CD4-positive, alpha-beta T cell treated with Interleukin-21 for 1 hour (primary cell): ENCODE measurements at regions not wholly inside any gene's neighbourhood (a gene's known extent, or its start where the extent isn't known, plus 50 kb on each side); places are given as distances from the start of the nearest gene placed in this dataset.
"Not testable (repeated sequence)": the region's sequence is repeated elsewhere in the genome, so short reads cannot be mapped to it uniquely, and the experiment has no call there.

ENCODE experiments used
- DNase-seq: peaks from one replicate; pipeline ENCODE4 v3.0.0-alpha.2; 2020

- no peak for DNase-seq
Measured at GRCh38 chr2:208807756-208808155, 401.2 kb downstream of the PTH2R start.

DNA sequence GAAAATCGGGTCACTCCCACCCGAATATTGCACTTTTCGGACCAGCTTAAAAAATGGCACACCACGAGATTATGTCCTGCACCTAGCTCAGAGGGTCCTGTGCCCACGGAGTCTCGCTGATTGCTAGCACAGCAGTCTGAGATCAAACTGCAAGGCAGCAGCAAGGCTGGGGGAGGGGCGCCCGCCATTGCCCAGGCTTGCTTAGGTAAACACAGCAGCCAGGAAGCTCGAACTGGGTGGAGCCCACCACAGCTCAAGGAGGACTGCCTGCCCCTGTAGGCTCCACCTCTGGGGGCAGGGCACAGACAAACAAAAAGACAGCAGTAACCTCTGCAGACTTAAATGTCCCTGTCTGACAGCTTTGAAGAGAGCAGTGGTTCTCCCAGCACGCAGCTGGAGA, 405.3 kb downstream of the PTH2R start:
- not testable (repeated sequence) for DNase-seq

- no peak for DNase-seq
Measured at GRCh38 chr2:208819190-208819589, 412.6 kb downstream of the PTH2R start.

- no peak for DNase-seq
Measured at GRCh38 chr2:208820014-208820688, 413.6 kb downstream of the PTH2R start.

- no peak for DNase-seq
Measured at GRCh38 chr2:208827109-208827508, 420.5 kb downstream of the PTH2R start.

DNA sequence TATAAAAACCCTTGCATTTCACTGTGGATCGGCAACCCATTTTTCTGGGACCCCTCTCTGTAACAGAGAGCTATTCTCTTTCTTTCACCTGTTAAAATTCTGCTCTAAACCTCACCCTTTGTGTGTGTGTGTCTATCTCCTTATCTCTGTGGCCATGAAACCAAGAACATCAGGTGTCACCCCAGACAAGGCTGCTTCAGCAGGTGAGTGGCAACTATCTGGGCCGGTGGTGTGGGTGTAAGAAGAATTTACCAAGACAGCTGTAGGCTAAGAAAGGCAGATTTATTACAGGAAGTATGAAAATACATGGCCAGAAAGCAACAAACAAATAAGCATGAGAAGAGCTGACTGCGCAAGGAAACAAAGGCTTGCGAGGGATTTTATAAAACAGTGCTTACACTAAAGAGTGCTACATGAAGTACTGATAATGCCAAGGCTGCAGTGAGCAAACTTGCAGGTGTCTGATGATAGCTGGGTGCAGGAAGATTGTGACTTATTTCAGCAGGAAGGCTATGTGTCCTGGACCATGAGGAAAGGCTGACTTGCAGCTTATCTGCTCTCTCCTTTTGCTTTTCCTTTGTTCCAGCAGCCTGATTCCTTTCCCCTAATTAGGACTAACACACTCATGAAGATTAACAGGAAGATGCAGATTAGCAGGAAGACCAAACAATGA, 421.1 kb downstream of the PTH2R start:
- DNase-seq = no peak

GRCh38 chr2:208830203-208830602, 423.6 kb downstream of the PTH2R start:
- no peak for DNase-seq

- DNase-seq = no peak
Measured at GRCh38 chr2:208847651-208848050, 441.1 kb downstream of the PTH2R start.

DNA sequence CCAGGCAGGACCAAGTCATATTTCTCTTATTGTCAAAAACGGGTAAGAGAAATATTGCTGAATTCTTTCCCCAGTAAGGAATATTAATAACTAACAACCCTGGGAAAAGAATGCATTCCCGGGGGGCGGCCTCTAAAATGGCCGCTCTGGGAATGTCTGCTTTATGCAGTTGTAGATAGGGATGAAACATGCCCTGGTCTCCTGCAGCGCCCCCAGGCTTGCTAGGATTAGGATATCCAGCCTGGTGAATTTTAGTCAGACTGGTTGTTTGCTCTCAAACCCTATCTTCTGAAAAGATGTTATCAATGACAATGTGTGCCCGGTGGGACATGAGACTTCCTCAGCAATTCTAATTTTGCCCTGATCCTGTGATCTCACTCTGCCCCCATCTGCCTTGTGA, 448.1 kb downstream of the PTH2R start:
- DNase-seq = no peak

DNA sequence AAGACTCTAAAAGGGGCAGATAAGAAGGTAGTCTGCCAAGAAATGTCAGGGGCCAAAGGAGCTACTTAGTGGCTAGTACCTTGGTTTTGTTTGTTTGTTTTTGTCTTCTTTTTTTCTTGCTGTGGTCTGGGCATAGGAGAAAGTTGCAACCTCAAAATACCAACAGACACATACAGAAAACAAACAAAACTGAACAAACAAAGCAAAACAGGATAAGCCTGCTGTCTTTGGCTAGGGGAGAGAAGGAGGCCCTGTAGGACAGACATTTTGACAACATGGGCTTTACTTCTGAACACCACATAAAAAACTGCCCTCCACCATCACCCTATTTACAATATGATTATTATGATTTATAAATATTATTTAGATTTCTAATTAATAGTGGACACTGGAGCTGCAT, 460.8 kb downstream of the PTH2R start:
- DNase-seq = no peak

DNA sequence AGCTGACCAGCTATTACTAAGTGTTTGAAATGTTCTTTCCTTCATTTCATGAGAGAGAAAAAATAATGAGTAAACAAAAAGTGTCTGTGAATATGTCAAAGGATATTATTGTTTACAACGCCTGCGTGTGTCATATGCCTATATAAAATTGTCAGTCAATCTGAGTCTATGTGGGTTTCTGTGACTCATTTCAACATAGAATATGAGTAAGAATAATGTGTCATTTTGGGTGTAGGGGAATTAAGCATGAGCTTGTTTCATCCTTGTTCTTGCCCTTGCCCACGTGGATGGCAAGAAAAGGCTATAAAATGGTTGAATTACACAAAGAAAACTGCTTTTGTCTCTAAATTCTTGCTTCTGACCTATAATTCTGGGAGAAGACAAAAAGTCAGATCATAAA, 466.0 kb downstream of the PTH2R start:
- DNase-seq = no peak

GRCh38 chr2:208879666-208880065, 473.1 kb downstream of the PTH2R start:
- DNase-seq = no peak

- no peak for DNase-seq
Measured at GRCh38 chr2:208880171-208880570, 473.6 kb downstream of the PTH2R start.

- DNase-seq = no peak
Measured at GRCh38 chr2:208890486-208890885, 483.9 kb downstream of the PTH2R start.

- DNase-seq = no peak
Measured at GRCh38 chr2:208892203-208892602, 485.6 kb downstream of the PTH2R start.

- no peak for DNase-seq
Measured at GRCh38 chr2:208906330-208906729, 499.7 kb downstream of the PTH2R start.

DNA sequence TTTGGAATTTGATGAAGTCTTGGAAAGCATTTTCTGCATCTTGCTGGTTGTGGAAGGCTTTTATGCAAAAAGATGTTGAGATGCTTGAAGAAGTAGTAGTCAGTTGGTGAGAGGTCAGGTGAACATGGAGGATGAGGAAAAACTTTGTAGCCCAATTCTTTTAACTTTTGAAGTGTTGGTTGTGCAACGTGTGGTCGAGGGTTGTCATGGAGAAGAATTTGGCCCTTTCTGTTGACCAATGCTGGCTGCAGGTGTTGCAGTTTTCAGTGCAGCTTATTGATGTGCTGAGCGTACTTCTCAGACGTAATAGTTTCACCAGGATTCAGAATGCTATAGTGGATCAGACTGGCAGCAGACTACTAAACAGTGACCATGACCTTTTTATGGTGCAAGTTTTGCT, 508.4 kb upstream of the MAP2 start:
- no peak for DNase-seq

DNA sequence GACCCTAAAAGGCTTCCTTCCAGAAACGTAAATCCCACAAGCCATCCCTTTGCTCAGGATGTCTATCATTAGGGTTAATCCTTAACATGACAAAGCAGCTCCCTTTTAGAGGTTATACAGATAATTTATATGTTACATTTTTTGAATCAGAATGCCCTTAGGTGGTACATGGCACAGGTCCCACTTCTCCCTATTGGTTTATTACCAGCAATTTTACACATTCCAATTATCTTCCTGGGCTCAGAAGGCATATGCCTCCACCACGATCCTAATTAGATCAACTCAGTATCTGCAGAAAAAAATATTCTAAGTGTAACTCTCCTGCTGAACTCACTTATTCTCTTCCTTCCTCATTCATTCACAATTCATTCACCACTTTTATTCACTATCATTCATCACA, 507.0 kb upstream of the MAP2 start:
- no peak for DNase-seq

DNA sequence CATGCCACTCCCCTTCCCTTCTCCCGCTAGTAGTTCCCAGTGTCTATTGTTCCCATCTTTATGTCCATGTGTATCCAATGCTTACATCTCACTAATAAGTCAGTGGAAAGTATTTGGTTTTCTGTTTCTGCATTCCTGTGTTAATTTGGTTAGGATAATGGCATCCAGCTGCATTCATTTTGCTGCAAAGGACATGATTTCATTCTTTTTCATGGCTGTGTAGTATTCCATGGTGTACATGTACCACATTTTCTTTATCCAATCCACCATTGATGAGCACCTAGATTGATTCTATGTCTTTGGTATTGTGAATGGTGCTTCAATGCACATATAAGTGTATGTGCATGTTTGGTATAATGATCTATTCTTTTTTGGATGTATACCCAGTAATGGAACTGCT, 502.5 kb upstream of the MAP2 start:
- DNase-seq = not testable (repeated sequence)

- no peak for DNase-seq
Measured at GRCh38 chr2:208927867-208928266, 496.0 kb upstream of the MAP2 start.

DNA sequence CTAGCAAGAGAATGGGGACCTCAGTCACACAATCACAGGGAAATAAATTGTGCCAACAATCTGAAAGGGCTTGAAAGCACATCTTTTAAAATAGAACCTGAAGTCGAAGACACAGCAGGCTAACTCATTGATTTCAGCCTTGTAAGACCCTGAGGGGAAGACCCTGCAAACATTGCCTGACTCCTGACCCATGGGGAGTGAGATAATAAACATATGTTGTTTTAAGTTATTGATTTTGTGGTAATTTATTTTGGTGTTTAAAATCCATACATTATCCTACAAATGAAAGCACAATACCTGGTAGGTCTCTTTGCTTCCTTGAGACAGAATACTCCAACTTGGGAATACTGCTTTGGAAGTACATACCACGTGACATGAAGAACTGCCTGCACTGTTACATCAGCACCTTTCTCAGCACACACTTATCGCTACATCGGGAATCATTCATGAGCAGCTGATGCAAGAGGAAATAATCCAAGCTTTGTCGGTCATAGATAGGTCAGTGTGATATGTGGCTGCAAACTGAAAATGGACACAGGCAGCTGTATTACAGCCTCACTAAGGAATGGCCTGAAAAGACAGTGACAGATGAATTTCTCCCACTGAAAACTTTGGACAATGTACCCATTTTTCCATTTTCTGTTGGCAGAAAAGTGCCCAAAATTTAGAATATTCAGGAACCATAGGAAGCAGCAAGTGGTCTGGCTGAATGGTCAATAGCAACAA, 494.5 kb upstream of the MAP2 start:
- no peak for DNase-seq

DNA sequence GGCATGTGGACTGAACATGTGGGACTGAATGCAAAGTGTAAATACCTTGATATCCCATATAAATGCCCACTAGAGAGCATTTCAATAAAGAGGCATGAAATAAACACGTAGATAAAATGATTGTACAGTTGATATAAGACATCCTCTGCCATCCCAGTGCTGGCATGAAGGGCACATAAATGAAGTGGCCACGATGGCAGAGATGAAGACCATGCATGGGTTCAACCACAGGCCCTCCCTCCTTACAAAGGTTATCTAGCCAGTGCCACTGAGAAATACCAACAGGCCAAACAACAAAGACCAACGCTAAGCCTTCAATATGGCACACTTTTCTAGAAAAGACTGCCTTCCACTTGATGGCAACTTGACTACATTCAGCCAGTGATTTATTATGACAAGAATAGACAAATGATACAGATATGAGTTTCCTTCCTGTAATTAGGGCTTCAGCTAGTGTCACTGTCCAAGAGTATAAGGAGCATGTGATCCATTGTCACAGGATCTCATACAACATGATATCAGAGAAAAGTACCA, 493.9 kb upstream of the MAP2 start:
- DNase-seq = no peak

- no peak for DNase-seq
Measured at GRCh38 chr2:208935531-208935930, 488.3 kb upstream of the MAP2 start.

GRCh38 chr2:208937521-208937920, 486.3 kb upstream of the MAP2 start:
- no peak for DNase-seq
